ENCODE measurements at regions not wholly inside any gene's neighbourhood (a gene's known extent, or its start where the extent isn't known, plus 50 kb on each side); places are given as distances from the start of the nearest gene placed in this dataset.

GRCh38 chr5:61817472-61818326, 485.6 kb downstream of the ZSWIM6 start:
- no peak for TF ChIP-seq POLR2AphosphoS5 (IDR thresholded peaks at IDR 0.05)
- no peak for TF ChIP-seq POLR2A (IDR thresholded peaks at IDR 0.05)
- TF ChIP-seq EP300 (IDR thresholded peaks at IDR 0.05): no peak

All from sigmoid colon (tissue), 4 donors.